Activated naive CD8-positive, alpha-beta T cell treated with anti-CD3 and anti-CD28 coated beads, Interleukin-2, amount 10 ng/mL, durations not matched to agents 7 days and 5 days (primary cell): ENCODE measurements at regions not wholly inside any gene's neighbourhood (a gene's known extent, or its start where the extent isn't known, plus 50 kb on each side); places are given as distances from the start of the nearest gene placed in this dataset.

Experiments
- ATAC-seq: fragments of 150-1000 bp; cut with Tn5 transposase; one replicate; pipeline ENCODE4 v1.10.0; 2021; ENCODE audit warnings: low read depth, moderate library complexity
- POLR2A ChIA-PET: fragments of 350-600 bp; sonication (Branson Sonifier 250); formaldehyde crosslinking; loops from one replicate; lab custom pipeline; 2021; ENCODE audit warnings: antibody characterized with exemption; lab: Charles Lee
- DNase-seq: peaks from one replicate; pipeline ENCODE4 v3.0.0; 2021
- H3K27ac Mint-ChIP-seq: one replicate; pipeline ENCODE4 v1.8.0; 2022; ENCODE audit warnings: mild to moderate bottlenecking, mixed read lengths
- H3K27me3 Mint-ChIP-seq: one replicate; pipeline ENCODE4 v1.8.0; 2022; ENCODE audit warnings: mild to moderate bottlenecking, moderate library complexity, mixed read lengths
- H3K36me3 Mint-ChIP-seq: one replicate; pipeline ENCODE4 v1.8.0; 2021; ENCODE audit warnings: mild to moderate bottlenecking, mixed read lengths
- H3K4me1 Mint-ChIP-seq: one replicate; pipeline ENCODE4 v1.8.0; 2021; ENCODE audit warnings: mixed read lengths
- H3K4me3 Mint-ChIP-seq: one replicate; pipeline ENCODE4 v1.8.0; 2022; ENCODE audit warnings: mild to moderate bottlenecking, moderate library complexity, mixed read lengths
- H3K9me3 Mint-ChIP-seq: one replicate; pipeline ENCODE4 v1.8.0; 2021; ENCODE audit warnings: mixed read lengths

- H3K4me1 Mint-ChIP-seq = no peaks in the 10 kb centered on the region
- H3K4me3 Mint-ChIP-seq = no peak overlapping the region
- H3K36me3 Mint-ChIP-seq = no peaks in the 10 kb centered on the region
- POLR2A ChIA-PET = no interaction called here
- H3K27me3 Mint-ChIP-seq = no peaks in the 10 kb centered on the region
- no peaks in the 10 kb centered on the region for H3K9me3 Mint-ChIP-seq
- no peak for DNase-seq
- H3K27ac Mint-ChIP-seq = no peak overlapping the region
- no peak for ATAC-seq
Observed at GRCh38 chr4:136768925-136769275, 763.4 kb downstream of the PCDH18 start.

DNA sequence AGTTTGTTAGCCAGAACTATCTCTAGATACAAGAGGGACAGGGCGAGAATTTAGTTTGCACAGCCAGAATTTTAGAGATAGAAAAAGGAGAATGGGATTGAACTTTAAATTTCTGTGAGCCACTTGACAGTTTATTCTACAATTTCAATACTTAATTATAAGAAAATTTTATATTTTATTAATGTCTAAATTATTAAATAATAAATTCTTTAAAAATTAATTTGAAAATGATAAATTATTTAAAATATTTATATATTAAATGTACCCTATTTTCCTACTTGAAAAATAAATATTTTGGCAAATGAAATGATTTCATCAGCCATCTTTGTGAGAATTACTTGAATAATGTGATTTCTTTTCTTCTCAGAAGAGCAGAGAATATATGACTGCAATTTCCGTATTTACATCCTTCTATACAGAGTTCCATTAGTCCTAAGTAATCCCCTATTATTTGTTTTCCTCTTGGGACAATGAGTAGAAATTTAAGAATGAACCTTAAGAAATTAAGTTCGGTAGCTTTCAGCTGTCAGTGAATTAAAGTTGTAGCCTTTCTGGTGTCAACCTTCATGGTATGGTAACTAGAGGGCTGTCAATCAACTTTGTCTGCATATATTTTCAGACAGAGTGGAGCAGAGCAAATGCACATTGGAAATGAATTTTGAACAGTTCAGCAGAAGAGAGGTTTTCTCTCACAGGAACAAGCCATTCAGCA lies 763.9 kb downstream of the PCDH18 start:
- H3K27me3 Mint-ChIP-seq = no peaks in the 10 kb centered on the region
- no peaks in the 10 kb centered on the region for H3K4me1 Mint-ChIP-seq
- no peak overlapping the region for H3K27ac Mint-ChIP-seq
- no peaks in the 10 kb centered on the region for H3K9me3 Mint-ChIP-seq
- ATAC-seq (no peak), DNase-seq (no peak)
- H3K36me3 Mint-ChIP-seq = no peaks in the 10 kb centered on the region
- POLR2A ChIA-PET = no interaction called here
- no peak overlapping the region for H3K4me3 Mint-ChIP-seq

- Mint-ChIP-seq H3K9me3 (no peaks in the 10 kb centered on the region), H3K36me3 (no peaks in the 10 kb centered on the region), H3K4me3 (no peak overlapping the region), H3K27me3 (no peaks in the 10 kb centered on the region), H3K4me1 (no peaks in the 10 kb centered on the region), H3K27ac (no peak overlapping the region)
- POLR2A ChIA-PET = no interaction called here
- no peak for DNase-seq
- no peak for ATAC-seq
Observed at GRCh38 chr4:136763919-136764318, 768.4 kb downstream of the PCDH18 start.

- no peaks in the 10 kb centered on the region for H3K27me3 Mint-ChIP-seq
- H3K9me3 Mint-ChIP-seq = no peaks in the 10 kb centered on the region
- ATAC-seq = no peak
- POLR2A ChIA-PET = no interaction called here
- H3K4me3 Mint-ChIP-seq = no peak overlapping the region
- no peak overlapping the region for H3K27ac Mint-ChIP-seq
- H3K4me1 Mint-ChIP-seq = no peaks in the 10 kb centered on the region
- DNase-seq = no peak
- no peaks in the 10 kb centered on the region for H3K36me3 Mint-ChIP-seq
Observed at GRCh38 chr4:136755531-136755916, 776.8 kb downstream of the PCDH18 start.

GRCh38 chr4:136754810-136755530 lies 777.3 kb downstream of the PCDH18 start:
- DNase-seq (no peak), ATAC-seq (no peak)
- Mint-ChIP-seq H3K9me3 (no peaks in the 10 kb centered on the region), H3K4me1 (no peaks in the 10 kb centered on the region), H3K4me3 (no peak overlapping the region), H3K36me3 (no peaks in the 10 kb centered on the region), H3K27me3 (no peaks in the 10 kb centered on the region), H3K27ac (no peak overlapping the region)
- POLR2A ChIA-PET = no interaction called here

- DNase-seq (no peak), ATAC-seq (no peak)
- POLR2A ChIA-PET = no interaction called here
- H3K36me3 Mint-ChIP-seq = no peaks in the 10 kb centered on the region
- H3K4me3 Mint-ChIP-seq = no peak overlapping the region
- H3K27ac Mint-ChIP-seq = no peak overlapping the region
- no peaks in the 10 kb centered on the region for H3K4me1 Mint-ChIP-seq
- no peaks in the 10 kb centered on the region for H3K27me3 Mint-ChIP-seq
- H3K9me3 Mint-ChIP-seq = no peaks in the 10 kb centered on the region
Observed at GRCh38 chr4:136751556-136751955, 780.7 kb downstream of the PCDH18 start.

GRCh38 chr4:136750897-136751296 lies 781.4 kb downstream of the PCDH18 start:
- Mint-ChIP-seq H3K27me3 (no peaks in the 10 kb centered on the region), H3K4me1 (no peaks in the 10 kb centered on the region), H3K36me3 (no peaks in the 10 kb centered on the region), H3K27ac (no peak overlapping the region), H3K9me3 (no peaks in the 10 kb centered on the region), H3K4me3 (no peak overlapping the region)
- POLR2A ChIA-PET = no interaction called here
- ATAC-seq (no peak), DNase-seq (no peak)

DNA sequence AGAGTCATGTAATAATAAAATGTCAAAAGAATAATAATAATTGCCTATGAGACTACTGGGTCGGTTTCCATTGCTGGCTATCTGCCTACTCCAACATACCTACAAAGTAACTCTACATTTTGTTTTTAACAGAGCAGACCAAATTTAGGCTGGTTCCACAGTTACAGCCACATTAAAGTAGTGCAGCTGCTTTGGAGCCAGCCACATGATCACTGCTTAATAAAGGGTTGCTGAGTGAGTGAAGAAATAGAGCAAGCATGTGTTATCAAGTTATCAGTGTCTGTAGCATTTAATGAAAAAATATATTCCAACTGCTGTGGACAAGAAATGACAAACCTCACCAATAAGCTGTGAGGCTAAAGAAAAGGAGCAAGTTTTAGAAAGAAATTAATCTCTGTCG lies 782.3 kb downstream of the PCDH18 start:
- Mint-ChIP-seq H3K27ac (no peak overlapping the region), H3K27me3 (no peaks in the 10 kb centered on the region), H3K36me3 (no peaks in the 10 kb centered on the region), H3K4me1 (no peaks in the 10 kb centered on the region), H3K9me3 (no peaks in the 10 kb centered on the region), H3K4me3 (no peak overlapping the region)
- POLR2A ChIA-PET = no interaction called here
- ATAC-seq (no peak), DNase-seq (no peak)

GRCh38 chr4:136748773-136749172 lies 783.5 kb downstream of the PCDH18 start:
- H3K4me3 Mint-ChIP-seq = no peak overlapping the region
- DNase-seq (no peak), ATAC-seq (no peak)
- no peaks in the 10 kb centered on the region for H3K36me3 Mint-ChIP-seq
- no peak overlapping the region for H3K27ac Mint-ChIP-seq
- H3K9me3 Mint-ChIP-seq = no peaks in the 10 kb centered on the region
- H3K27me3 Mint-ChIP-seq = no peaks in the 10 kb centered on the region
- H3K4me1 Mint-ChIP-seq = no peaks in the 10 kb centered on the region
- POLR2A ChIA-PET = no interaction called here

- DNase-seq (no peak), ATAC-seq (no peak)
- H3K36me3 Mint-ChIP-seq = no peaks in the 10 kb centered on the region
- no peaks in the 10 kb centered on the region for H3K4me1 Mint-ChIP-seq
- no peak overlapping the region for H3K27ac Mint-ChIP-seq
- H3K4me3 Mint-ChIP-seq = no peak overlapping the region
- H3K9me3 Mint-ChIP-seq = no peaks in the 10 kb centered on the region
- H3K27me3 Mint-ChIP-seq = no peaks in the 10 kb centered on the region
- POLR2A ChIA-PET = no interaction called here
Observed at GRCh38 chr4:136748165-136748564, 784.1 kb downstream of the PCDH18 start.

DNA sequence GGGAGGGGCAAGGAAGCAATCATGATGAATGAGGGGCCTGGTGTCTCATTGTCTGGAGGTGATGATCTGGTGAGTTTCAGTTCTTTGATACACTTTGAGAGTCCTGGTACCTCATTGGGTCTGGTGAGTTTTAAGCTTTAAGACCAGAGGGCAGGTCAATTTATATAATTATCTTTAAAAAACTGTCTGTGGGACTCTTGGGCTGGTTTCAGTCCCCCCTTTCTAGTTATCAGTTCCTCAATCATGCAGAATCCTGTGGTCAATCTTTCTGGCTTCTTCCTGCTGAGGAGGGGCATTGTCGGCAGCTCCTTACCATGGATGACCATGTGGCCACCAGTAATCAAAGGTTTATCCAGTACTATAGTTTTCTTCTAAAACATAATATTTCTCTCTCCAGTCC lies 789.1 kb downstream of the PCDH18 start:
- no peaks in the 10 kb centered on the region for H3K36me3 Mint-ChIP-seq
- ATAC-seq = no peak
- H3K27ac Mint-ChIP-seq = no peak overlapping the region
- POLR2A ChIA-PET = no interaction called here
- H3K27me3 Mint-ChIP-seq = no peaks in the 10 kb centered on the region
- no peak overlapping the region for H3K4me3 Mint-ChIP-seq
- no peaks in the 10 kb centered on the region for H3K9me3 Mint-ChIP-seq
- H3K4me1 Mint-ChIP-seq = no peaks in the 10 kb centered on the region
- no peak for DNase-seq

DNA sequence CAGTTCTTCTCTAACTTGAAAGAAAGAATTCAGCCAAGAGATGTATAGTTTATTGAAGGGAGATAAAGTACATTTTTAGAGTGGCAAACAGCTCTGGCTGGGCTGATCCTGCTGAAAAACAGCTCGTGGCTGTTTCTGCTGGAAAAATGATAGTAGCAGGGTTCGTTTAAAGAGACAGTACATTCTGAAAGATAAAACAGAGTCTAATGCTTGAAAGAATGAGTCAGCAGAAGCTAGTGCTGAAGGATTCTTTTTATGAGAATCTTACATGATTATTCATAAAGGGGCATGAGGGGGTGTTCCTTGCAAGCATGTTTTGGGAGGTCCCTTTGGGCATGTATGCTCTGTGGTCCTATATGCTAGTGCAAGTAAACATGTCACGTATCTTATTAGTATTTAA lies 790.0 kb downstream of the PCDH18 start:
- Mint-ChIP-seq H3K4me3 (no peak overlapping the region), H3K36me3 (no peaks in the 10 kb centered on the region), H3K9me3 (no peaks in the 10 kb centered on the region), H3K4me1 (no peaks in the 10 kb centered on the region), H3K27me3 (no peaks in the 10 kb centered on the region), H3K27ac (no peak overlapping the region)
- DNase-seq = no peak
- ATAC-seq = no peak
- POLR2A ChIA-PET = no interaction called here

GRCh38 chr4:136741468-136741867 lies 790.8 kb downstream of the PCDH18 start:
- no peak for DNase-seq
- Mint-ChIP-seq H3K27me3 (no peaks in the 10 kb centered on the region), H3K4me1 (no peaks in the 10 kb centered on the region), H3K9me3 (no peaks in the 10 kb centered on the region), H3K4me3 (no peak overlapping the region), H3K27ac (no peak overlapping the region), H3K36me3 (no peaks in the 10 kb centered on the region)
- POLR2A ChIA-PET = no interaction called here
- ATAC-seq = no peak

- H3K9me3 Mint-ChIP-seq = no peaks in the 10 kb centered on the region
- DNase-seq (no peak), ATAC-seq (no peak)
- H3K27me3 Mint-ChIP-seq = no peaks in the 10 kb centered on the region
- H3K27ac Mint-ChIP-seq = no peak overlapping the region
- H3K4me1 Mint-ChIP-seq = no peaks in the 10 kb centered on the region
- no peak overlapping the region for H3K4me3 Mint-ChIP-seq
- H3K36me3 Mint-ChIP-seq = no peaks in the 10 kb centered on the region
- POLR2A ChIA-PET = no interaction called here
Observed at GRCh38 chr4:136740326-136740725, 792.0 kb downstream of the PCDH18 start.
